Amniotic stem cell (primary cell): ENCODE measurements at regions not wholly inside any gene's neighbourhood (a gene's known extent, or its start where the extent isn't known, plus 50 kb on each side); places are given as distances from the start of the nearest gene placed in this dataset.

Experiments
- DNase-seq: peaks from one replicate; lab custom pipeline; 2025; lab: John Stamatoyannopoulos, UW

GRCh38 chr13:53204598-53204997 lies 176.0 kb downstream of the OLFM4 start:
- DNase-seq, result no peak

GRCh38 chr13:53206455-53206854 lies 177.8 kb downstream of the OLFM4 start:
- no peak for DNase-seq

DNA sequence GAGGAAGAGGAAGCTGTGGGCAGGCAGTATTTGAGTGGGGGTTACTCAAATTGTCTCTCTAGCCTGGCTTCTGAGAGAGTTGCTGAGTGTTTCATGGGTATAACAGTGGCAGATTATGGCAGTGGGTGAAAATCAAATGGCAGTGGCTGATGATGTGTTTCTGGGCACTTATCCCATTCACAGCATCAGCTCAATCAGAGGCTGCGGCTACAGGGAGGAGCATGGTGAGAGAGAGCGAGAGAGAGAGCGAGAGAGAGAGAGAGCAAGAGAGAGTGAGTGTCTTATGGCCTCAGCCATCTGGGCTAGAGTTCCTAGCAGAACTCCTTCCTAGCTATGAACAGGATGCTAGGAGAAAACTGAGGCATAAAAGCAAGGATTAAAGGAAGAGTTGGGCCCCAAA lies 178.9 kb downstream of the OLFM4 start:
- DNase-seq, result no peak

- no peak for DNase-seq
These were observed 185.8 kb downstream of the OLFM4 start for GRCh38 chr13:53214433-53214832.

- no peak for DNase-seq
These were observed 186.9 kb downstream of the OLFM4 start for GRCh38 chr13:53215563-53215962.

DNA sequence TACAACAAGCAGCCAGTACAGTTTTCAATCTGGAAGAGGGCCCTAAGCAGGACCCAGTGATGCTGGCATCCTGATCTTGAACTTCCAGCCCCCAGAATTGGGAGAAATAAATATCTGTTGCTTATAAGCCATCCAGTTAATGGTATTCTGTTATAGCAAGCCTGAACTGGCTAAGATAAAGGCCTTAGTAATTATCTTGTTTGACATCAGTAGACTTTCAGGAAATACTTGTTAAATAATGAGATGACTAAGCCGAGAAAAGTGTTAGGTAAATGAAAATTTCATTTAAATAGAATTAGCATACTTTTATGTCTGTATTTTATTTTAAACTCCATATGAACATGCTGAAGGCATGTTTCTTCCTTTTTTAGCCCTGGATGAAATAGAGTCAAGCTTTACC lies 188.2 kb downstream of the OLFM4 start:
- no peak for DNase-seq

DNA sequence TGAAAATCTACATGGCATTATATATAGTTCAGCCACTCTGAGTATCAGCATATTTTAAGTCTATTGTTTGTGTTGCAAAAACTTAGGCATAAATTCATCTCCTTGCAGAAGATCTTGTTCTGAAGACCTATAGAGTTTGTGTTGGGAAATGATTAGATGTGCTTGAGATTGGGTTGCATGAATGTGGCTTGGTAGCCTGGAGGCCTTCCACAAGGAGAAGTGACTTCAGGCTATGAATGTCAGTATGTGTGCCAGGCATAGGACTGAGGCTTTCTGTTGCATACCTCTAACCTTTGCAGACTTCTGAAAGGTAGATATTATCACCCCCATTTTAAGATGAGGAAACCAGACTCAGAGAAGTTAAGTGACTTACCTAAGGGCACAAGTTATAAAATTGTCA lies 188.6 kb downstream of the OLFM4 start:
- no peak for DNase-seq

GRCh38 chr13:53220038-53220437 lies 191.4 kb downstream of the OLFM4 start:
- no peak for DNase-seq

DNA sequence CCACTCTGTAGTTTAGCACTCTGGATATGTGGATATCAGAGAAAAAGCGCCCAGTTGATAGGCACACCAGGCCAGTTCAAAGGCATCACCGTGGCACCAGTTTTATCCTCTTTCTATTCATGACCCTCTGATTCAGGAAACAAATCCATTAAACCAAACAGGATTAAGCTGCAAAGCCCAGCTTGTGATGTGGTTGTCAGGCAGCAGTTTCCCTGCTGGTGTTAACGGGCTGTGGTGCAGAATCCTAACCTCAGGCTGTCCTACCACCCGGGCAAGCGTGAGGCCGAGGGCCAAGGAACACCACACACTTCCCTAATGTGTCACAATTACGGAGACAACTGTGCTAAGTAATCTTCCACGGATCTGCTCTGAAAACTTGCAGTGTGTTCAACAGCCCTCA lies 209.1 kb downstream of the OLFM4 start:
- DNase-seq, result no peak

GRCh38 chr13:53238261-53238660 lies 209.6 kb downstream of the OLFM4 start:
- DNase-seq, result no peak

- no peak for DNase-seq
These were observed 211.9 kb downstream of the OLFM4 start for GRCh38 chr13:53240401-53241025.

DNA sequence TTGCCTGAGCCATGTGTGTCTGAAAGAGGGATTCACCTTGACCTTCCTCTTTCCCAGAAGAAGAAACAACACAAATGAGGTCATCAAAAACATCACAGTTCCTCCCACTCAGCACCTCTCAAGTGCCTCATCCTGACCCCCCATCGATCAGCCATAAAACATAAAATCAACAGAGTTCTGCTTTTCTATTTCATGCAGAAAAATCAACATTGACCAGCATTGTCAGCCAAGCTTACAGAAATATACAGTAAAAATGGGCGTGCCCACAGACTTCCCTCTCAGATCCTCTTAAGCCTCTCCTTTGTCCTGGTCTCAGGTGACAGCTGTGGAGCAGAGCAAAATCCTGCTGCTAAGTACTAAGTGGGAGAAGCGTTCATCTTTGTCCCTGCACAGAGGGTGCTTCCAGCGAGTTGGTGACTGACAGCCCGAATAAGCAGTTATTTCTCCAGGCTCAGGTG lies 213.3 kb downstream of the OLFM4 start:
- DNase-seq, result no peak

DNA sequence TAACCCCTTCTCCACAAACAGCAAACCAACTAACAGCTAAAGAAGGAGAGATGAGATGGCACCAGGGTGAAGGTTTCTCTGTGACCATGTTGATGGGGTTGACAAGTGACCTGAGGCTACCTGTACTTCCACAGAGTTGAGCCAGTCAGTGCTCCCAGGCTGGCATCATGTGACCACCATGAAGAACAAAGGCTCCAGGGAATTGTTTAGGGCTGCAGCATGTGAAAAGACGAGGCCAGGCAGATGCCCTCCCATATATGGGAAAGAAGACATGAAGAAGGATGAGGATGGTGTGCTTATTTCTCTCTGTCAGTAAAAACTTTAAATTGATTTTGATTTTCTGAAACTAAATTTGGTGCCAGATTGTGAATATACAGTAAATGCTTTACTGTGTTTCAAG lies 220.6 kb downstream of the OLFM4 start:
- DNase-seq, result no peak

DNA sequence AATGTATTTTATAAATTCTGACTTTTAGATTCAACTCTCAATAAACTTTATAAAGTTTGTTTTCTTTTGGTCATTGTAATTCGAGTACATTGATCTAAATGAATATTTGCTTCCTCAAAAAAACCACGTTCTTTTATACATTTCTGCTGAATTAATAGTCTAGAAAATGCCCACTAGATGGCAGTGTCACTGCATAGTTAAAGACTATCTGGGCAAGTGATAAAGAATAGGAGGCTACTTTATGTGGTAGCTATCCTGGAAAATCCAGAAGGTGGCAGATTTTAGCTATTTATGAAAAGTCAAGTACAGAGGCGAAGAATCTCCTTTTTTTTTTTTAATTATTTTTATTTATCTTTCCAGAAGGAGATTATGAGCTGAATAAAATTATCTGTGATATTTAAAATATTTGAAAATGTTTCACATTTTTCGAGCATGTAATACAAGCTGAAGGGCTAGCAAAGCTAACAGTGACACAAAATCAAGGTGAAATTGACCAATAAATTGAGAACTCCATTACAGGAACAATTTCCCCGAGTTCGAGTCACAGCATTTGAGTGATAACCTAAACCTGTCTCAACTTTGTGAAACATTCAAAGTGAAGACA lies 221.8 kb downstream of the OLFM4 start:
- DNase-seq, result peak; percentile 57

- DNase-seq, result no peak
These were observed 222.4 kb downstream of the OLFM4 start for GRCh38 chr13:53250977-53251376.

DNA sequence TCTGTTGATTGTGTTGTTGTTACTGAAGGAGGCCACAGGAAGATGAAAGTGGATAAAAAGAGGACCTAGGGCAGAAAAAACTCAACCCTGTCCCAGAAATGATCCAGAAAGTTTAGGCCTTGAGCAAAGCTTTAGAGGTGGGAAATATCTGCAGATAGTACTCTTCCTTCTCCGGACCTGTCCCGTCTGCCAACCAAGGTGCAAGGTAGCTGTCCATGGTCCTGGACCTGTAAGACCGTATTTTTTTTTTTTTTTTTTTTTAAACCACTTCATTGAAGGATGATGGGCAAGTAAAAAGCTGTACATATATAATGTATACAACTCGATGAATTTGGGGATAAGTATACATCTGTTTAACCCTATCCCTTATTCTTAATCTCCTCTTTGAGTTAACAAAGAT lies 225.9 kb downstream of the OLFM4 start:
- no peak for DNase-seq

DNA sequence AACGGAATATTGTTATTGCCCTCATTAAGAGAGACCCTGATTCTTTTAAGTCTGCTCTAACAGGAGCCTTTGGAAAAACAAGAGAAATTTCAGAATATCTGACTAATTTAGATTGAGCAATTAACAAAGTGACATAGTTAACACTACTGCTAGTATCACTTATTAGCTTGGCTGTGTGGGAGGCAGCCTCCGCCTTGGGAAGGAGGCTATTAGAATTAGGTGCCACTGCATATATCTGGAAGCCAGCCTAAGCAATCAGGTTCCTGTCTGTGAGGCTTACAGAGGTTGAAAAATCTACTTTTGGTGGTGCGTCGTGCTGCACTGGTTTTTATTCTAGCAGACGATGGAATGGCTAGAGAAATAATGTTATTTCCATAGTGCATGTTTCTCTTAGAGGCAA lies 227.2 kb downstream of the OLFM4 start:
- no peak for DNase-seq

DNA sequence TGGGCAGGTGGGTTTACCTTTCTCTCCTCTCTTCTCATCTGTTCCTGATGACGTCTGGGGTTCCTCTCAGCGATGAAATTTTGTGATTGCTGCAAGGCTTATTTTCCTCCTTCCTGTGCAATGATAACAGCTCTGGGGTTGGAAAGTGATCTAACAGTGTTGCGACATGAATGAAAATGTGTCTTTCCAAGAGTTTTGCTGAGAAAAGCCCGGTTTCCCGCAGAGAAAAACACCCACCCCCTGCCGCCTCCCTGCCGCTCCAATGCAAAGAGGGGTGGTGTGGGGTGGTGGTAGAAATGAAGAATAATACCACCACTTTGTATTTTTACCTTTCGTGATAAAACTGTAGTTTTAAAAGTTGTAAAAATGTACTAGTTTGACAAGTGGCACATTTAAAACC lies 232.0 kb downstream of the OLFM4 start:
- DNase-seq, result no peak

DNA sequence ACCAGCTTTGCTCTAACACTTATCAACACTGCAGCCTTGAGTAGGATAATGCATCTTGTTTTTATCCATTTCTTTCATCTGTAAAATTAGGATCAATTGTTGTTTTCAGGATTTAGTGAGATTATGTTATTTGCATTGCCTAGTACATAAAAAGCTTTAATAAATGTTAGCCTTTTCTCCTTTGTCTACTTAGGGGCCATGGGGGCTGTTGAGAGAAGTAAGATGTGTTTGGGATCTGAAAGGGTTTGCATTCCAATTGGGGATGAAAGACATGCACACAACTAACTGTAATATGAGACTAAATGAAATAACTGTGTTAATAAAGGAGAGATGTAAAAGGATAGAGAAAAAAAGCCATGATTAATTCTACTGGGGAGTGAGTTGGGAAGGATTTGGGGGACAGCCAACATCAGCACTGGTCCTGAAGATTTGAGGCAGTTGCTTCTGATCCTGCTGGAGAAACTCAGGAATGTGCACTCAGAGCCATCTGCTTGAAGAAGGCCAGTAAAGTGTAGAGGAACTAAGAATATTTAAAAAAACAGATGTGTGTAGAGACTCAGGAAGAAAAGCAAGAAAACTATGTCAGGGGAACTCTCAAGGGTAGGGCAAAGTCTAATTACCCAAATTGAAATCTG lies 236.3 kb downstream of the OLFM4 start:
- no peak for DNase-seq

DNA sequence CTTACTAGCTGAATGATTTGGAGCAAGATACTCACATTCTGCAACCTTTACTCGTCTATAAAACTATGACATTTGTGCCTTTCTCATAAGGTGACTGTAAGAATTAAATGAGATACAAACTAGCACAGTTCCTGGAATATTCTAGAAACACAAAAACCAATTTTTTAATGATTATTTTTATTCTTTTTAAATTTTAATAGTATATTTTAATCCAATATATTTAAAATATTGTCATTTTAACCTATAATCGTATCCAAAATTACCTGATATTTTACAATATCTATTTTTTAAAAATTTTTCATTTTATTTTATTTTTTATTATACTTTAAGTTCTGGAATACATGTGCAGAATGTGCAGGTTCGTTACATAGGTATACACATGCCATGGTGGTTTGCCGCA lies 238.1 kb downstream of the OLFM4 start:
- no peak for DNase-seq

DNA sequence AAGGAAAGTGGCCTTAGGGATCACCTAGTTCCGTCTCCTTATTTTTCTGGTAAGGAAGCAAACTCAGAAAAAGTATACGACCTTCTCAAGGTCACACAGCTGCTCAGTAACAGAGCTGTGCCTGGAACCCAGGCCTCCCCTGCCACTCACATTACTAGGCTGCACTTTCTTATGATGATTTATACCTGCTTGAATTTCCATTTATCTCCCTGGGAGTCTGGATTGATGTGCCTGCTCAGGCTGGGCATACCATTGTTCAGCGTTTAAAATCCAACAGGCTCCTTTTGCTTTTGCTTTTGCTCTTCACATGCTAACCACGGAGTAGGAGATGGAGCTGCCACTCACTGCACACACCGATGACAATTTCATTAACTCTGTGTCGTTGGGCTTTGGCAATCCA lies 241.0 kb downstream of the OLFM4 start:
- no peak for DNase-seq

DNA sequence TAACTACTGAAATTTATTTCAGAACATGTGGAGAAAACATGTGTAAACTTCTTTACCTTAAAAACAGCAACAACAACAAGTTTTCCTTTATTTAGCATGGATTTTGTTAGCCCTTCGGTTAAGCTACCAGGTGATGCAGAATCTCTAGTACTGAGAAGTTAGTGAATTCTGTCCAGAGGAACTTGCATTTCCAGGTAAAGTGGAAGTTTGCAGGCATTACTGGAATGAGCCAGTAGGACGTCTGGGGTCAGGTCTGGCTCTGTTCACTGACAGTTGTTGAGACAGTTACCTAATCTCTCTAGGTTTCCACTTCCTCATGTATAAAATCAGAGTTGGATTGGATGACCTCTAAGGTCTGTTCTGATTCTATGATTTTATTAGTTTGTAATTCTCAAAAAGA lies 244.3 kb downstream of the OLFM4 start:
- DNase-seq, result no peak

GRCh38 chr13:53276265-53276664 lies 247.7 kb downstream of the OLFM4 start:
- no peak for DNase-seq

- DNase-seq, result no peak
These were observed 253.1 kb downstream of the OLFM4 start for GRCh38 chr13:53281677-53282076.
